Liver (tissue), 8 donors: ENCODE measurements at regions not wholly inside any gene's neighbourhood (a gene's known extent, or its start where the extent isn't known, plus 50 kb on each side); places are given as distances from the start of the nearest gene placed in this dataset.

Experiments
- DNase-seq: peaks from one replicate; pipeline ENCODE4 v3.0.0-alpha.2; 2017; ENCODE audit warnings: low spot score
- H3K27ac ChIP-seq, 2 donors: one replicate each; pipeline ENCODE4 v1.7.0; 2013; ENCODE audit warnings: inconsistent platforms in 2 of 2, low read length in 2 of 2, control low read depth in 1 of 2, low read depth in 1 of 2, mild to moderate bottlenecking in 1 of 2
- H3K27me3 ChIP-seq, 4 donors: one replicate each; pipeline versions ENCODE4 v1.6.1 to v1.7.0; 2013; ENCODE audit warnings: low read length in 3 of 4, inconsistent platforms in 1 of 4, mild to moderate bottlenecking in 1 of 4, moderate library complexity in 1 of 4; ENCODE audit not compliant: control insufficient read depth in 4 of 4, insufficient read depth in 4 of 4
- H3K36me3 ChIP-seq, 4 donors: one replicate each; pipeline versions ENCODE4 v1.6.1 to v1.7.0; 2013; ENCODE audit warnings: low read length in 3 of 4, mild to moderate bottlenecking in 3 of 4, low read depth in 1 of 4, moderate library complexity in 1 of 4; ENCODE audit not compliant: control insufficient read depth in 4 of 4, insufficient read depth in 3 of 4
- H3K4me1 ChIP-seq, 4 donors: one replicate each; pipeline versions ENCODE4 v1.6.1 to v1.7.0; 2013; ENCODE audit warnings: low read length in 3 of 4, mild to moderate bottlenecking in 3 of 4, moderate library complexity in 1 of 4; ENCODE audit not compliant: control insufficient read depth in 4 of 4, insufficient read depth in 4 of 4
- H3K4me3 ChIP-seq, 3 donors: one replicate each; pipeline versions ENCODE4 v1.6.1 to v1.7.0; 2013; ENCODE audit warnings: low read length in 3 of 3, control low read depth in 1 of 3, low read depth in 1 of 3, mild to moderate bottlenecking in 1 of 3
- H3K9ac ChIP-seq, 2 donors: one replicate each; pipeline ENCODE4 v1.7.0; 2013; ENCODE audit warnings: low read length in 2 of 2, mild to moderate bottlenecking in 2 of 2, moderate library complexity in 2 of 2, control low read depth in 1 of 2, low read depth in 1 of 2
- H3K9me3 ChIP-seq, 4 donors: one replicate each; pipeline versions ENCODE4 v1.6.1 to v1.7.0; 2013; ENCODE audit warnings: low read length in 3 of 4; ENCODE audit not compliant: control insufficient read depth in 4 of 4
- EGR1 ChIP-seq, 2 donors: IDR thresholded peaks; 2 replicates each; pipeline ENCODE4 v1.6.1; 2016 to 2018; ENCODE audit warnings: antibody characterized with exemption in 2 of 2, low read depth in 2 of 2
- FOXA1 ChIP-seq: IDR thresholded peaks from 2 replicates; pipeline ENCODE4 v1.6.1; 2016; ENCODE audit warnings: antibody characterized with exemption
- HNF4A ChIP-seq, 2 donors: conservative IDR thresholded peaks; 2 replicates each; pipeline ENCODE4 v1.6.1; 2016; ENCODE audit warnings: antibody characterized with exemption in 2 of 2, mild to moderate bottlenecking in 2 of 2
- HNF4G ChIP-seq: IDR thresholded peaks from 2 replicates; pipeline ENCODE4 v1.6.1; 2016; ENCODE audit warnings: antibody characterized with exemption
- JUND ChIP-seq, 2 donors: IDR thresholded peaks; 2 replicates each; pipeline ENCODE4 v1.6.1; 2016; ENCODE audit warnings: antibody characterized with exemption in 2 of 2
- NR2F2 ChIP-seq: IDR thresholded peaks from 2 replicates; pipeline ENCODE4 v1.6.1; 2016; ENCODE audit warnings: antibody characterized with exemption
- RXRA ChIP-seq, 2 donors: IDR thresholded peaks; 2 replicates each; pipeline ENCODE4 v1.6.1; 2017 to 2018; ENCODE audit warnings: antibody characterized with exemption in 2 of 2, mild to moderate bottlenecking in 1 of 2
- SP1 ChIP-seq: IDR thresholded peaks from 2 replicates; pipeline ENCODE4 v1.6.1; 2018; ENCODE audit warnings: antibody characterized with exemption, mild to moderate bottlenecking
- TAF1 ChIP-seq: conservative IDR thresholded peaks from 2 replicates; pipeline ENCODE4 v1.6.1; 2016; ENCODE audit warnings: antibody characterized with exemption, mild to moderate bottlenecking
- YY1 ChIP-seq: IDR thresholded peaks from 2 replicates; pipeline ENCODE4 v1.6.1; 2016; ENCODE audit warnings: antibody characterized with exemption, mild to moderate bottlenecking
- WGBS: extraction: QIAGEN DNeasy Blood & Tissue Kit; methylation state at CpG from one replicate; pipeline ENCODE4 v1.1.7; 2013; 5-methylcytosine and 5-hydroxymethylcytosine counted together
- TF ChIP-seq, protein P1 (sequence below): IDR thresholded peaks from 2 replicates; pipeline ENCODE4 v1.6.1; 2016; ENCODE audit warnings: antibody characterized with exemption, mild to moderate bottlenecking
- TF ChIP-seq, protein P2 (sequence below): fragments of 150-350 bp; IDR thresholded peaks from 2 replicates; pipeline ENCODE4 v1.5.1; 2017; ENCODE audit warnings: improper control_type of control experiment, low read depth, low read length; ENCODE audit not compliant: missing input control
- TF ChIP-seq, protein P3 (sequence below): IDR thresholded peaks from 2 replicates; pipeline ENCODE4 v1.6.1; 2016; ENCODE audit warnings: antibody characterized with exemption
- donor health status: healthy.
- donor health status: healthy.
- donor health status: healthy.
- donor health status: healthy.
- donor health status: healthy.

DNA sequence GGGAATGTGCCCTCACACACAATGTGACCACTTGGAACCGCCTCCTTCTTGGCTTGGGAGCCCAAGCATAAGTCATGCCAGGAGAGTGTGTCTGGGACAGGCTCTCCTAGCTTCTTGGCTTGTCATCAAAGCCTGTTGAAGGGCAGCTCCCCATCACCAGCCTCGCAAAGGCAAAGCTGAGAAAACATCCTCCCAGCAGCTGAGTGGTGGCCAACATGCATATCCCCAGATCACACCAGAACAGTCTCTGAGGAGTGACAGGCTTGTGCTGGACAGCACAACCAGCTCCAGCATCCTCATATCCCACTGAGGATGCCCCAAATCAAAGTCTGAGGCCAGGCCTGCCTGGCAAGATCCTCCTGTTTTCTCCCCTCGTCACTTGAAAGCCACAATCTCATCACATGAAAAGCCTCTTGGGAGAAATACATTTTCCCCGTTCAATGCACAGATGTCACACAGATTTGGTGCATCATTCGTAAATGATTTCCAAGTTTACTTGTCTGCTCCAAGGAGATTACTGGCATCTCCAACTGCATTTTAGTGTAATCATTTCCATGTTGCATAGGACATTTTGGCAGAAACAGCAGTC lies 269.3 kb downstream of the TTC32 start:
- no peaks in the 10 kb centered on the region for H3K36me3 ChIP-seq
- H3K27ac ChIP-seq: no peak overlapping the region
- DNase-seq: no peak
- no peaks in the 10 kb centered on the region for H3K27me3 ChIP-seq
- WGBS: 78% methylated on average over 5 of the region's 5 CpGs
- peaks cover 0 to 4% (median 0%) of the 10 kb centered on the region in 4 donors for H3K9me3 ChIP-seq
- TF ChIP-seq HNF4G: no peak
- no peak overlapping the region for H3K4me3 ChIP-seq
- no peak overlapping the region for H3K9ac ChIP-seq
- H3K4me1 ChIP-seq: no peaks in the 10 kb centered on the region

DNA sequence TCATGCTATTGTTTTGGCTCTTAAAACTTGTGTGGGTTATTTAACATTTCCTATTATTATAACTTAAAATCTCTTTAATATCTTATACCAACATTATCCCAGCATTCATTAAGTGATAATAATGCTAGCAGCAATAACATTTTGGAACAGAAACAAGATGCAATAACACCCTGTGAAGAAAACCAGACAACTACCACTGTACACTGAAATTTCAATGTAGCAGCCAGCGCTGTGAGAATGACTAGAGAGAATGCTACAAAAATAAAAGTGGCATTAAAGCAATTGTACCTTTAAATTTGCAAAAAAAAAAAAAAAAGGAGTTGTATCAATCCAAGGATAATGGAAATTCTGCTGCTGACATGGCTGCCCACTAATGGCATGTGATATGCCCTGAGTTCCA lies 269.9 kb downstream of the TTC32 start:
- no peak overlapping the region for H3K4me3 ChIP-seq
- 93% methylated on average over 1 of the region's 1 CpG for WGBS
- H3K27me3 ChIP-seq: no peaks in the 10 kb centered on the region
- H3K4me1 ChIP-seq: no peaks in the 10 kb centered on the region
- no peak overlapping the region for H3K9ac ChIP-seq
- TF ChIP-seq EGR1 (IDR thresholded peaks at IDR 0.05; ENCODE audit: low read depth in 2 of 2): no peak
- TF ChIP-seq, protein P1, sequence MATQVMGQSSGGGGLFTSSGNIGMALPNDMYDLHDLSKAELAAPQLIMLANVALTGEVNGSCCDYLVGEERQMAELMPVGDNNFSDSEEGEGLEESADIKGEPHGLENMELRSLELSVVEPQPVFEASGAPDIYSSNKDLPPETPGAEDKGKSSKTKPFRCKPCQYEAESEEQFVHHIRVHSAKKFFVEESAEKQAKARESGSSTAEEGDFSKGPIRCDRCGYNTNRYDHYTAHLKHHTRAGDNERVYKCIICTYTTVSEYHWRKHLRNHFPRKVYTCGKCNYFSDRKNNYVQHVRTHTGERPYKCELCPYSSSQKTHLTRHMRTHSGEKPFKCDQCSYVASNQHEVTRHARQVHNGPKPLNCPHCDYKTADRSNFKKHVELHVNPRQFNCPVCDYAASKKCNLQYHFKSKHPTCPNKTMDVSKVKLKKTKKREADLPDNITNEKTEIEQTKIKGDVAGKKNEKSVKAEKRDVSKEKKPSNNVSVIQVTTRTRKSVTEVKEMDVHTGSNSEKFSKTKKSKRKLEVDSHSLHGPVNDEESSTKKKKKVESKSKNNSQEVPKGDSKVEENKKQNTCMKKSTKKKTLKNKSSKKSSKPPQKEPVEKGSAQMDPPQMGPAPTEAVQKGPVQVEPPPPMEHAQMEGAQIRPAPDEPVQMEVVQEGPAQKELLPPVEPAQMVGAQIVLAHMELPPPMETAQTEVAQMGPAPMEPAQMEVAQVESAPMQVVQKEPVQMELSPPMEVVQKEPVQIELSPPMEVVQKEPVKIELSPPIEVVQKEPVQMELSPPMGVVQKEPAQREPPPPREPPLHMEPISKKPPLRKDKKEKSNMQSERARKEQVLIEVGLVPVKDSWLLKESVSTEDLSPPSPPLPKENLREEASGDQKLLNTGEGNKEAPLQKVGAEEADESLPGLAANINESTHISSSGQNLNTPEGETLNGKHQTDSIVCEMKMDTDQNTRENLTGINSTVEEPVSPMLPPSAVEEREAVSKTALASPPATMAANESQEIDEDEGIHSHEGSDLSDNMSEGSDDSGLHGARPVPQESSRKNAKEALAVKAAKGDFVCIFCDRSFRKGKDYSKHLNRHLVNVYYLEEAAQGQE: no peak
- TF ChIP-seq SP1: no peak
- no peak for TF ChIP-seq HNF4A (conservative IDR thresholded peaks at IDR 0.05)
- TF ChIP-seq, protein P2, sequence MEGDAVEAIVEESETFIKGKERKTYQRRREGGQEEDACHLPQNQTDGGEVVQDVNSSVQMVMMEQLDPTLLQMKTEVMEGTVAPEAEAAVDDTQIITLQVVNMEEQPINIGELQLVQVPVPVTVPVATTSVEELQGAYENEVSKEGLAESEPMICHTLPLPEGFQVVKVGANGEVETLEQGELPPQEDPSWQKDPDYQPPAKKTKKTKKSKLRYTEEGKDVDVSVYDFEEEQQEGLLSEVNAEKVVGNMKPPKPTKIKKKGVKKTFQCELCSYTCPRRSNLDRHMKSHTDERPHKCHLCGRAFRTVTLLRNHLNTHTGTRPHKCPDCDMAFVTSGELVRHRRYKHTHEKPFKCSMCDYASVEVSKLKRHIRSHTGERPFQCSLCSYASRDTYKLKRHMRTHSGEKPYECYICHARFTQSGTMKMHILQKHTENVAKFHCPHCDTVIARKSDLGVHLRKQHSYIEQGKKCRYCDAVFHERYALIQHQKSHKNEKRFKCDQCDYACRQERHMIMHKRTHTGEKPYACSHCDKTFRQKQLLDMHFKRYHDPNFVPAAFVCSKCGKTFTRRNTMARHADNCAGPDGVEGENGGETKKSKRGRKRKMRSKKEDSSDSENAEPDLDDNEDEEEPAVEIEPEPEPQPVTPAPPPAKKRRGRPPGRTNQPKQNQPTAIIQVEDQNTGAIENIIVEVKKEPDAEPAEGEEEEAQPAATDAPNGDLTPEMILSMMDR: no peak
- TF ChIP-seq FOXA1: no peak
- no peak for TF ChIP-seq NR2F2
- TF ChIP-seq, protein P3, sequence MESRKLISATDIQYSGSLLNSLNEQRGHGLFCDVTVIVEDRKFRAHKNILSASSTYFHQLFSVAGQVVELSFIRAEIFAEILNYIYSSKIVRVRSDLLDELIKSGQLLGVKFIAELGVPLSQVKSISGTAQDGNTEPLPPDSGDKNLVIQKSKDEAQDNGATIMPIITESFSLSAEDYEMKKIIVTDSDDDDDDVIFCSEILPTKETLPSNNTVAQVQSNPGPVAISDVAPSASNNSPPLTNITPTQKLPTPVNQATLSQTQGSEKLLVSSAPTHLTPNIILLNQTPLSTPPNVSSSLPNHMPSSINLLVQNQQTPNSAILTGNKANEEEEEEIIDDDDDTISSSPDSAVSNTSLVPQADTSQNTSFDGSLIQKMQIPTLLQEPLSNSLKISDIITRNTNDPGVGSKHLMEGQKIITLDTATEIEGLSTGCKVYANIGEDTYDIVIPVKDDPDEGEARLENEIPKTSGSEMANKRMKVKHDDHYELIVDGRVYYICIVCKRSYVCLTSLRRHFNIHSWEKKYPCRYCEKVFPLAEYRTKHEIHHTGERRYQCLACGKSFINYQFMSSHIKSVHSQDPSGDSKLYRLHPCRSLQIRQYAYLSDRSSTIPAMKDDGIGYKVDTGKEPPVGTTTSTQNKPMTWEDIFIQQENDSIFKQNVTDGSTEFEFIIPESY: no peak
- TF ChIP-seq TAF1: no peak
- no peak for TF ChIP-seq YY1
- no peak for TF ChIP-seq JUND (IDR thresholded peaks at IDR 0.05)
- no peak for TF ChIP-seq HNF4G
- no peak for TF ChIP-seq RXRA (IDR thresholded peaks at IDR 0.05)
- no peak for DNase-seq
- peaks cover 0 to 6% (median 0%) of the 10 kb centered on the region in 4 donors for H3K9me3 ChIP-seq
- no peak overlapping the region for H3K27ac ChIP-seq
- H3K36me3 ChIP-seq: no peaks in the 10 kb centered on the region
